ENCODE measurements at regions not wholly inside any gene's neighbourhood (a gene's known extent, or its start where the extent isn't known, plus 50 kb on each side); places are given as distances from the start of the nearest gene placed in this dataset.
"Not testable (repeated sequence)": the region's sequence is repeated elsewhere in the genome, so short reads cannot be mapped to it uniquely, and the experiment has no call there.

DNA sequence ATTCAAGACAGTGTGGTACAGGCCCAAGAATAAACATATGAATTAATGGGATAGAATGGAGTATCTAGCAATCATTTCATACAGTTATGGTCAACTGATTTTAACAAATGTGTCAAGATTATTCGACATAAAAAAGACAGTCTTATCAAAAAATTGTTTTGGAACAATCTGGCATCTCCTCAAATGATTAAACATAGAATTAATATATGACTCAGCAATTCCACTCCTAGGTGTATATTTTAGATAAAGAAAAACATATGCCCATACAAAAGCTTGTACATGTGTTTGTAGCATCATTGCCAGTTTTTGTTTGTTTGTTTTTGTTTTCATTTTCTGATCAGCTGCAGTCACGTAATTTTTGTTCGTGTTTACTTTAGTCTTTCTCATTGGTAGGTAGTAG lies 1188.3 kb downstream of the BRINP3 start:
- DNase-seq = no peak

DNA sequence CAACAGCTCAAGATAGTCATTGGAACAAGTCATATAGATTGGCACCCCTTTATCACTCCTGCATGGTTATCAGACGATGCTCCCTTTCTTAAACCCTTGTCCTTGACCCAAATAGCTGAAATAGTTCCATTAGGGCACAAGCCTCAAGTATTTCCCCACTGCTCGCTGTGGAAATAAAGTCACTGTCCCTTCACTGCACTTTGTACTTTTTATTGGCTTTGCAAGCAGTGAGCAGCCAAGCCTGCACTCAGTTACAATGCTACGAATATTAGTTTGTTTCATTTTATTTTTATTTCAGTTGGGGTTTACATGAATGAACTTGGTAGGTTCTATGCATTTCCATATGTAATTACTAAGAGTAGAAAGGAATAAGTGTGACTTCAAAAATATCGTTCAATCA lies 1176.4 kb downstream of the BRINP3 start:
- no peak for DNase-seq

DNA sequence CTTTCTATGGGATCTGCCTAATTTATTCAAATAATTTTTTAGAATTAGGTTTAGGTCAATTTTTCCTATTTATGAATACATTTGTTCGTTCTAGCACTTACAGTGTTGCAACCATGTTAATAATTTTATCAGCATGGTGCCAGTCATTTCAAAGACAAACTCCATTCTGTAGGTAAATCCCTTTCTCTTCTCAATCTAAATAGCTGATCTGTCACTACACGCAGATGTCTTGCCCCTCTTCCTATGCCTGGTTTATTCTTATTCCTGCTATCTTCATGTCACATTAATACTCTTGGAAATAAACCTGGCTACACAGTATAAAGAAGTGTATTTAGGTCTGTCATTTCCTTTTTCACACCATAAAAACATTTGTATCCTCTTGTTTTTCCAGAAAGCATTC lies 1172.4 kb downstream of the BRINP3 start:
- no peak for DNase-seq

DNA sequence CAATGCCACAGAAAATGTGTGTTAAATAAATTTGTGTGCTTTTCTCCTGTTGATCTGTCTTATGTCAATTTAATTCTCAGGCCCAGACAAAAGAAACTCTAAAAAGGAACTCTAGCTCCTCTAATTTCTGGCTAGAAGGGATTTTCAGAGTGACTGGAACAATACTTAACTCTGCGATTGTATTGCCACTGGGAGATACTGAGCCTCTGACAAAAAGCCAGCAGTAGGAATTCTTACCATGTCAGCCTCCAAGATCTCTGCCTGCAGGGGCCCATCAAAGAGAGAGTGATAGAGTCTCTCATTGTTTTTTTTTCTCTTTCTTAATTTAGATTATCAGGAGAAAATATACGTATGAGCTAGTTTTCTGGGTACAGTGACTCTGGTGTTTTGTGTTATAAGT lies 1165.7 kb downstream of the BRINP3 start:
- DNase-seq = no peak

DNA sequence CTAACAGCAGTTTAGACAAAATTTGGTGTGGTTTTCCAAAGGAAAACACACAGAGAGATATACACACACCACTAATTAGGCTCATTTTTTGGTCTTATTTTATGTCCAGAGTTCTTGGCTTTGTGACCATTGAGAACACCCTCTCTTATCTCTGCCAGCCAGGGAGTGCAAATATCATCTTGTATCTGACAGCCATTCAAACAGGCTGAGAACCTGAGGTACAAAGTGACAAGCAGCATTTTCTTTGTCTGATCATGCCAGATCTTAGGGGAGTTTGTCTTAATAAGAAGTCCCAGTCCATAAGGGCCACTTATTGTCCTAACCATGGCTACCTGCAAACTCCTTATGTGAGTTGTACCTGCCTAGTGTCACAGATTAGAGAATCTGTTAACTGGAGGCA lies 1165.2 kb downstream of the BRINP3 start:
- DNase-seq = no peak

DNA sequence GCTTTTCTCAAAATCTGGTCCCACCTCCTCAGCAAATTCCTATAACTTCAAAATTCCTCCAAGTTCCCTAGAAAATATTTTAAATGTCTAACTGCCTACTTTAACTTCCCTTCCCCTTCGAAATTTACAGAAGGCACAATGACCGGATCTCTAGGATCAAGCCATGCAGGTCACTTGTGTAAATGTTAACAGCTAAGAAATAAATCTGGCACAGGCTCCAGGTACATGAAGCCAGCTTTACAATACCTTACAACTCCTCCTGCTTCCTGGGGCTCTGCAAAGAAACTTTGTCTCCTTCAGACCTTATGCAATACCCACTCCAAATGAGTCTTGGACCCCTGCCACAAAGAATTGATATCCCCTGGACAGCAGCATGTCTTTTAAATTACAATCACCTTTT lies 1164.2 kb downstream of the BRINP3 start:
- no peak for DNase-seq

DNA sequence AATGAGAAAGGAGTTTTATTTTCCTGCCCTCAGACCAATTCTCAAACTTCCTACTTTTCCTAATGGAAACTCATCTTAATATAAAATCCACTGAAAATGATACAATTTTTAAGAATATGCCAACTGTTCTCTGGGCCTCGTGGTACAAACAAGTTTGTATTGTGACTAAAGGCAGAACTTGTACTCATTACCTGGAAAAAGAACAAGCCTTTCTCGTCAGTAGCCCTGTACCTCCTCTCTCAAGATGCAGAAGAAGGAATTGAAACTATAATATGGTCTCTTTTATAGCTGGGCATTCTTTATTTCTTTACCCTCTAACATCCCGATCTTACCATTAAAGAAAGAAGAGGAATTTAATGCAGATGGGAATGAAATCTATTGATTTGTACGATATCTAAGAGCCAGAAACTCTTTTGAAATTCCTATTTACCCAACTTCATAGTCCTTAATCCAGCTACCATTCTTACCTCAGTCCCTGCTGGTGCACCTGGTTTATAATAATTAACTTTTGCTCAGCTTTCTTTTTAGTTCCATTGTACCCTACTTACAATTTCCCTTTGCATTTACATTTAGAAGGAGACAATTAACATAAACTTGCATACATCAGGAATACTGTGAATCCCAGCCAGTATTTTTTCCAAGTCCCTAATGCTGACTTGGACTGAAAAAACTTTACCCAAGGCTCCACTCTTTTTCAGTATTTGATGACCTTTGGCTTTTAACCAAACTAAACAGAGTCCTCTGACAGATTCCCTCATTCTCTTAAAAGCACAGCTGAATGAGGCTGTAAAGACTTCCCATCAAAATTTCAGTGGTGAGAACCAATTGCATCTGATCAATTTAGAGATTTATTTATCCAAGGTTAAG lies 1162.4 kb downstream of the BRINP3 start:
- DNase-seq = no peak

DNA sequence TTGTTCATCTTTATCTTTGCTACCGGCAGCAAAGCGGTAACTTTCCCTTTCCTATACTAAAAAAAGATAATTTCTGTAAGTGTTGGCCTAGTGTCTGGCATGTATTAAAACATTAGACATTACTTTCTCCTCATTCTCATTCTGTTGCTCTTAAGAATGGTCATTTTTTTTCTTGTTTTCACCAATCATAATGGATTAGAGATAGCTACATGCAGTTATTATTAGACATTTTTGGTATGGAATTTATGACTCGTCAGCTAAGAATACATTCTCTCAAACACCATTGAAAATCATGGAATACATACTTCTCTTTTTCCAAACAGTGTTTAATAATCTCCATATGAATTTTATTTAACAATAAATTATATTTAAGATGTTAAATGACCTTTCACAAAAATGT lies 1154.6 kb downstream of the BRINP3 start:
- no peak for DNase-seq

DNA sequence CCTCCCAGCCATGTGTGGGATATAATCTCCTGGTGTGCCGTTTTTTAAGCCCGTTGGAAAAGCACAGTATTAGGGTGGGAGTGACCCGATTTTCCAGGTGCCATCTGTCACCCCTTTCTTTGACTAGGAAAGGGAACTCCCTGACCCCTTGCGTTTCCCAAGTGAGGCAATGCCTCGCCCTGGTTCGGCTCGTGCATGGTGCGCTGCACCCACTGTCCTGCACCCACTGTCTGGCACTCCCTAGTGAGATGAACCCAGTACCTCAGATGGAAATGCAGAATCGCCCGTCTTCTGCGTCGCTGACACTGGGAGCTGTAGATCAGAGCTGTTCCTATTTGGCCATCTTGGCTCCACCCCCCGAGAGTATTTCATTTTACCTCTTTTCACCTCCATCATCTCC lies 1146.6 kb downstream of the BRINP3 start:
- DNase-seq = not testable (repeated sequence)

DNA sequence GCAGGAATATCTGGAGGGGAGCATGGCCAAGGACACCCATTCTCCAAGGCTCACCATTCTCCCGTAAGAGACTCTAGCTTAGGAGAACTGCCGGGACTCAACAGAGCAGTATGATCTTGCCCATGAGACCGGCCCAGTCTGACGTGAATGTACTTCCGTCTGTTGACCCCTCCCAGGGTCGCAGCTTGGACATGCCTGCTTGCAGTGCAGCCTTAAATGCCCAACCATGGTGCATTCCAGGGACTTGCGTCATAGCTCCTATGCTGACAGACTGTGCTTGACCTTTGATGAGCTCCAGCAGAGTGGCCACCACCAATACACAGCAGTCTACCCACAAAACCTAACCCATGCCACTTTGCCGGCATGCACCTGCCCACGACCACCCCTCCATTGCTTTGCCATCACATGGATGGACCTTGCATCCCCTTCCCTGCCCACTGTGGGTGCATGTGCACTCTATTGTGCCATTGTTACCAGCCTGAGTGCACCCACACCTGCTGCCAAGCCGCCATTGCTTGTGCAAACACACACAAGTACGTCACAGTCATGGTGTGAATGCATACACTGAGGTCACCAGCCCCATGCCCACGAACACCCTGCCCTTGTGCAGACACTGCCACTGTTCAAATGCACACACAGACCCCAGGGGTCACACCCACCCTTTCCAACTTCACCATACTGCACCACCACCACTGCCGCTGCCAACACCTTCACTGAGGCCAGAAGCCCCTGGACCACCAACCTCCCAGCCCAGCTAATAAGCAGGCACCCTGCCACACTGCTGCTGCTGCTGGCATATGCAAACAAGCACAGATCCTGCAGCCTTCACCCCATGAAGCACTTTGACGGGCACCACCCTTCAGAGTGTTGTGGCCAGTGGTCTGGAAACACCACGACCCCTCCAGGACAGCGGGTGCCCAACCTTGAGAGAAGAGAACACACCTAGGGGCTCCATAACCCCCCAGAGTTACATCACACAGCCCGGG lies 1141.3 kb downstream of the BRINP3 start:
- no peak for DNase-seq

DNA sequence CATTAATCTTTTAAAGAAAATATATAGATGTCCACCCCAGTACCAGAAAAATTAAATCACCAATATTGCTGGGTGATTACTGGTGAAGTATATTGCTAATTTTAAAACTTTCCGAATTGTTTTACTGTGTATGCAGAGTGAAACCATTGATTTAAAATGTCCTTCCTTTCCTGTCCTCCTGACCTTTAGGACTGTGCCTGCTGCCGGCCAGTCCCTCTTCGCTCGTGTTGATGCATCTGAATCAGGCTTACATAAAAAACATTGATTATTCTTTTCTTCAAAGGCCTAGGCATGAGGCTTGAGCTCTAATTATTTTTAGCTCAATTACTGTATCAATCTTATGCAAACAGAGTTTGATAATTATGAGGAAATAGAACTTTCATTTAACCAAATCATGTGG lies 1128.1 kb downstream of the BRINP3 start:
- DNase-seq = no peak

DNA sequence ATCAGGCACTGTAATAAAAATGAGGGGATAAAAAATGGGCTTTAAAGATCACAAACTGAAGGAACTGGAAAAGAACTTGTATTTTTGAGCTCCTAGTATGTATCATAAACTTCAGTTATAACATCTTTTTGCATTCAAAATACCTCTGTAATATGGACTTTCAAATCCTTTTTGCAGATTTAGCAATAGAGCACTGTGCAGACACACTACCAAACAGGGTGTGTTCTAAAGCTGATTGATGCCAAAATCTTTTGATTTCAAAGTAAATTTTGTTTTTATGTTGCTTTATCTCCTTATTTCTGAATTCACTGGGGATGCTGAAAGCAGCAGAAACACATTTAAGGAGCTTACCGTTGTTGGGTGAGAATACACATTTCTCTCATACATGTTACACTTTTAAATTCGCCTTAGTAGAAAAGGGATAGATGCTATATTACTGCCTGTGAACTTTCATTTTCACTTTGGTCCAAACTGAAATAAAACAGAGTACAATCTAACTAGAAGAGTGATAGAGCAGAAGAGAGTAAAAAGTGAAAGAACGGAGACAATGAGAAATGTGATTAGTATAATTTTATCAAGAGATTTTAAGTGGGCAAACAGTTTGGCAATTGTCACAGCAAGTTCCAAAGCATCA lies 1126.6 kb downstream of the BRINP3 start:
- no peak for DNase-seq

DNA sequence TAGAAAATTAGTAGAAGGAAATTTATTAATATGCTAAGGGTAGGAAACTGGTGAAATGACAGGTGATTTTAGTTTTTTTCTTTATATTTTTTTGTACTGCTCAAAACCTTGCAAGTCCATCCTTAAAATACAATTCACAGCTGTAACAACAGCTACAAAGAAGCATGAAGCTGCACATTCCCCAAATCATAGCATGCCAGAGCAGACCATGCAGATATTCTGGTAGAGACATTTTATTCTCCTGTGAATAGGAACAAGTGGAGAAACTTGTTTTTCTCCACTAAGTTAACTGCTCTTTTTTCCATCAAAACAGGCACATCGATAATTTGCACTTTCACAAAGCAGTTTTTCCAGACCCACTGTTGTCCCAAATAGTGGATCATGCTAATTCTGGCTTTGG lies 1125.7 kb downstream of the BRINP3 start:
- no peak for DNase-seq

DNA sequence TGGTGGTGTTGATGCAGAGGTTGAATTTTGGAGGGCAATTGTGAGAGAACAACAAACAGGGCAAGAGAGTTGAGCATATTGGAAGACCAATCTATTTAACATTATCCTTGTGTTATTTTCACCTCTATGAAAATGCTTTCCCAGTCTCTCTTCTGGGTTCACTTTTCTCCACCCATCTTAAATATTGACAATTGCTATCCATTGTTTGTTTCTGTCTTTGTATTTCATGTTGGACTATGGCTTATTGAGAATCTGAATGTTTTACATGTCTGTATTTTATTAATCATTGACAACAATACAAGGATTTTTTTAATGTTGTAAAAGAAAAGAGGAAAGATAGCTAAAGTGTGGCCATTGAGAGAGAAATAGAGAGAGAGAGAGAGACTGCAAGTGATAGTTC lies 1121.5 kb downstream of the BRINP3 start:
- DNase-seq = no peak

DNA sequence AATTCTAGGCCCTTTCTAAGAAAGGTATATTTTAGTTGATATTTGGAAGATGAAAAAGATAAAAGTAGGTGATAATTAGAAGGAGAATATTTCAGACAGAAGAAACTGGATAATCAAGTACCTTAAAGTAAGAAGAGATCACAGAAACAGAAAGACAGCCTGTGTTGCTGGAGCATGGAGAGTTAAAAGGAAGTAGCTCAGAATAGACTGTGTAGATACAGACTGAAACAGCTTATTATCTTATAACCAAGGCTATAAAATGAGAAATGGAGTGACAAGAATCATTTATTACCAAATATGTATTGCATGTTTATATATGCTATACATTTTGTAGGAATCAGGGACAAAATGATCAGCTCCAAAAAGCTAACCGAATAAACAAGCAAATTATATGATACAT lies 1120.3 kb downstream of the BRINP3 start:
- DNase-seq = no peak

DNA sequence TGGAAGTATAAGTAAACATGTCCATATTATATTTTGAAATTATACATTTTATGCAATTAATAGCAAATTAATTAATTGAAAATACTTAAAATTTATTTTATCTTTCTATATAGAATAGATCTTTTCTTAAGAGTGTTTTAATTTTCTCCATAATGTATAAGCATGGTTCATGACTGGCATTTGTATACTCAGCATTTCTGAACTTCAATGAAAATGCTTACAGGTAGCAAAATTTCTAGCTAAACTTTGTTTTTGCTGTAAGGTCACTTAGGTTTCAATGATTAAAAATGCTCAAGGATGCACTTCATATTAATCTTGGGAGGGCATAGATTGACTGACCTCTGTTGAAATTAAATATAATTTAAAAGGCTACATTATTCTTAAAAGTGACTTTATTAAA lies 1108.1 kb downstream of the BRINP3 start:
- DNase-seq = no peak

DNA sequence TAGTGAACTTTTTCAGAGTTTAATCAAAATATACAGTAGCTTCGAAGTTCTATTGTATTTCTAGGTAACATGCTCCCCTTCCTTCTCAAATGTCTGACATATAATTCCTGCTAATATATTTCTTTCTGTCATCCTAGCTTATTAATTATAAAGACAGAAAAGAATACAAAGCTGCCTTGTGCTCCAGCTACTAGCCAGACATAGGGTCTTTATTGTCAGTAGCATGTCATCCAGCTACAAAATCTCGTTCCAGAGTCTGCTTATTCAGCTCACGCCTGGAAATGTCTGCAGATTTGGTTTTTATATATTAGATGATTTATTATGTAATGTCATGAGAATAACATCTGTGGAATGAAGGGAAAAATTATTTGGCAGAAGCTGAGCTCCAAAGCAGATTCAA lies 1102.8 kb downstream of the BRINP3 start:
- no peak for DNase-seq

DNA sequence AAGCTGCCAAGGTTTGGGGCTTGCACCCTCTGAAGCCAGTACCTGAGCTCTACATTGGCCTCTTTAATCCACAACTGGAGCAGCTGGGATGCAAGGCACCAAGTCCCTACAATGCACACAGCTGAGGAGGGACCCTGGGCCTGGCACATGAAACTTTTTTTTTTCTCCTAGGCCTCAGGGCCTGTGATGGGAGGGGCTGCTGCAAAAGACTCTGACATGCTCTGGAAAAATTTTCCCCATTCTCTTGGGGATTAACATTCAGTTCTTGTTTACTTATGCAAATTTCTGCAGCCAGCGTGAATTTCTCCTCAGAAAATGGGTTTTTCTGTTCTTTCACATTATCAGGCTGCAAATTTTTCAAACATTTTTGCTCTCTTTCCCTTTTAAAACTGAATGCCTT lies 1072.2 kb downstream of the BRINP3 start:
- no peak for DNase-seq

DNA sequence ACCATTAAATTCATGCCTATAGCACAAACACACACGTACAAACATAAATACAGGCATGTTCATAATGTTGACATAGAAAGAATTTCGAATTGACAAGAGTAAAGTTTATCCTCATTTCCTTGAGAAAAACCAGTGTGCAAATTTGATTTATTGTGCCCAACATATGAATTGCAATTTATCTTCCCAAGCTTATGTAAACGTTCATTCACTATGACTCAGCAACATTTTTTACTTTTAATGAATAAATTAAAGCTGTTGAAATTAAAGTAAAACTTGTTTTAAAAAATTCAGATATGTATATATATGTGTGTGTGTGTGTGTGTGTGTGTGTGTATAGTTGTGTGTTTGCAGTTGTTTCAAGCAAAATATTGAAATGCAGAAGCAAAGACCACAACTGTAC lies 1067.9 kb downstream of the BRINP3 start:
- no peak for DNase-seq

DNA sequence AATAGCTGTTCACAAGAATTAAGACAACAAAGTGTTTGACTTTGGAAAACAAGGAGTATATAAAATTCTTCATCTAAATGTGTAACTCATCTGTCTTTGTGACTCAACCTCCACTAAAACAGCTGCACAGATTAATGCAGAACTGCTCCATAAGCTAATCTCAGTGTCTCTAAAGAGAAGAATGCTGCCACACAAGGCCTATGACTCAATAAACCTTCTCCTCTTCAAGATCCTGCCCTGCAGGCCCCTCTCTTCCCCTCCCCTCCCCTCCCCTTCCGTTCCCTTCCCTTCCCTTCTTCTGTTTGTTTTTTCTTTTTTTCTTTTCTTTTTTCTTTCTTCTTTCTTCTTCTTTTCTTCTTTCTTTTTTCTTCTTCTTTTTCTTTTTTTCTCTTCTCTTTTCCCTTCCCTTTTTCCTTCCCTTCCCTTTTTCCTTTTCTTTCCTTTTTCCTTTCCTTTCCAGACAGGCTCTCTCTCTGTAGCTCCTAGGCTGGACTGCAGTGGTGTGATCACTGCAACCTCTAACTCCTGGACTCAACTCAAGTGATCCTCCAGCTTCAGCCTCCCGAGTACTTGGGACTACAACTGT lies 1052.8 kb downstream of the BRINP3 start:
- no peak for DNase-seq

DNA sequence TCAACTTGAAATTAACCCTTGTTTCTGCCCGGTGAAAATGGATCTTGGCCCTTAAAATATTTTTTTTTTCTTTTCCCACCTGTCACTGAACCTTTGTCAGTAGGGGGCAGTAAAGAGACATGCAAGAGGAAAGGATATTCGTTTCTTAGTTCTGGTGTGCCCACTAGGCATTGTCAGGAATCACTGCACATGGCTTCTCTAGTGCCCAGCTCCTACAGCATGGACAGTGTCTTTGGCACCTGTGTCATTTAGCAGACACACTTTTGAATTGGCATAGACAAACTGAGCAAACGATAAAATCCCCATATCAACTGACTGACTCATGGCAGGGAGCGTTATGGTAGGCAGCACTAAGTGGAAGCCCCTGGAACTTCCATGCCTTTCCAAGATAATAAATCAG lies 1048.1 kb downstream of the BRINP3 start:
- no peak for DNase-seq

DNA sequence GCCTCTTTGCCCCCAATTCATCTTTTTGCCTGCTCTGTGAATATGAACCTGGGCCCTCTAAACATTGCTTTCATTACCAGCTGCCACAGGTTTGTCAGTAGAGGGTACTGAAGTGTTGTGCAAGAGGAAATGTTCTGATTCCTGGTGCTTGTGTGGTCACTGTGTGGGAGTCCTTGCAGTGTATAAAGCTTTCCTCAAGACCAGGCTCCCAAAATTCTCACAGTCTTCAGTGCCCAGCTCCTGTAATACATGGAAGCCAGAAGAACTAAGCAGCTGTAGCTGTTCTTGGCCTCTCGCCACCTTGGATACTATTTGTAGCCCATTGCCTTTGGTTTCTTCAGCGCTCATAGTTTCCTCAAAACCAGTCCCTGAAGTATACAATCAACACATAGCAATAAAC lies 1046.2 kb downstream of the BRINP3 start:
- no peak for DNase-seq

DNA sequence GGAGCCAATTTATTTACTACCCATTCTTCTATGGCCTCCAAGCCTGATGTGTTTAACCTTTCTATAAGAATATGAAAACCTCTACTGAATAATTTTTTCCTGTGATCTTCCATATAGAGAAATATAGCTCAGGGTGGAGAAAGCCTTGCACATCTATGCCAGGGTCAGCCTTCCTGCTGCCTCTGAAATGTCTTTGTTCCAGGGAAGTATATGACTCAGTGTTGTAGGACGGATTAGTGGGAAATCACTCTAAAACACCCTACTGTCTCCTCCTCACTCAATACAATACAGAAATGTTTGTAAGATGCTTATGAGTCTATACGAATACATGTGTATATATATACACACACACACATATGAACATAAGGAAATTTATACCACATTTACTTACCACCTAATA lies 1044.9 kb downstream of the BRINP3 start:
- DNase-seq = no peak

Measured in NCI-H1694 (cell line).